GM18511 (cell line): ENCODE measurements at regions not wholly inside any gene's neighbourhood (a gene's known extent, or its start where the extent isn't known, plus 50 kb on each side); places are given as distances from the start of the nearest gene placed in this dataset.
"Not testable (repeated sequence)": the region's sequence is repeated elsewhere in the genome, so short reads cannot be mapped to it uniquely, and the experiment has no call there.

Experiments
- ATAC-seq: cut with Tn5 transposase; IDR thresholded peaks from one replicate; pipeline ENCODE4 v1.9.1; 2021; ENCODE audit warnings: mild to moderate bottlenecking, moderate library complexity; ENCODE audit not compliant: unreplicated experiment

DNA sequence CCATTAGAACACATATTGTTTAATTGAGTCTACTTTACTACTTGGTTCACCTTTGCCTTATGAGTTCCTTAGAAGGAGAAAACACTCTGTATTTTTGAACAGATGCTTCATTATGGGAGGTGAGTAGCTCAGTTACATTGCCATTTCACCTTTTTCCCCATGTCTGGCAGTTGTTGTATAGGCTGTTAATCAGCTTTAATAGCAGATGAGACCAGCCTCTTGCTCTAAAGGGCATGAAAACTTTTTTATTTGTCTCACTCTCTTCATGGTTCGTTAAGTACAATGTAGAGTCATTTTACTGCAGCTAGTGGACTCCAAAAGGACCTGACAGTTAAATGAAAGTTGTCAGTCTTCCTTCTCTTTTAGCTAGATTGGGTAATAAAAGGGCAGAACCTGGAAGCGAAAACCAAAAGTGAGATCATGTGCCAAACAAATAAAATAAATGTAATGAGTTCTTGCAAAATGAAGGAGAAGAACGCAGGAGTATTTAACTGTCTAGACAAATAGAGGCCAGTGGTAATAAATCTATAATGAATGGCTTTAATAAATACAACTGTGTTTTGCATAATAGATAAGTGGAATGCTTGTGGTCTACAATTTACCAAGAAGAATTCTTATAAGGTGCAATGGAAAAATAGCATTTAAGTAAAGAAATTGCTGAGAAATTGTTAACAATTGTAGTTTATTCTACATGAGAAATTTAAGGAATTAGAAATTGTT lies 180.0 kb upstream of the NEGR1 start:
- ATAC-seq = no peak

DNA sequence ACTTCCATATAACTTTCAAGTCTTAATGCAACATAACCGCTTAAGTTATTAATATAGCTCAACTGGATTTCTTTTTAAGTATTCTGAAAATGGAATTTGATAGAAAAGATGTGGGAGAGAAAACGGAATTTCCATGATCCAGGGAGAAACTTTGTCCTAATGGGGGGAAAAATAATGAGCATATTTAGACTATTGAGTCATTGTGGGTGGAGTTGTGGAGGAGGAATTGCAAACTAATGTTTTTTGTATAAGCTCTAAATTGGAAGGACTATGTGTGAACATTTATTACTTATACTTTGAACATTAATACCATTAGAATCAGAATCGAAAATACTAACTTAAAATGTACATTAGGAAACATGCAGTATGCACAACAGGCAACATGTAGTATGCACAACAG lies 159.9 kb upstream of the NEGR1 start:
- no peak for ATAC-seq

DNA sequence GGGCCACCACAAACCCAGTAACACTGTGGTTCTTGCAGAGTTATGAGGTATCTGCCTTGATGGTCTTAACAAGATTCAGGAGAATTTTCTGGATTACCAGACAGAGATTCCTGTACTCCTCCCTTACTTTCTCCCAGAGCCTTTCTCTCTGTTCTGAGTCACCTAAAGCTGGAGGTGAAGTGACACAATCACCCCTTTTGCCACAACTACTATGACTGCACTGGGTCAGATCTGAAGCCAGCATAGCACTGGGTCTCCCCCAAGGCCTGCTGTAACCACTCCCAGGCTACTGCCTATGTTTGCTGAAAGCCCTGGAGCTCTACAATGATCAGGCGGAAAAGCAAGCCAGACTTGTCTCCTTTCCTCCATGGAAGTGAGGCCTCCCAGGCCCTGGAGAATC lies 156.7 kb upstream of the NEGR1 start:
- ATAC-seq = no peak

DNA sequence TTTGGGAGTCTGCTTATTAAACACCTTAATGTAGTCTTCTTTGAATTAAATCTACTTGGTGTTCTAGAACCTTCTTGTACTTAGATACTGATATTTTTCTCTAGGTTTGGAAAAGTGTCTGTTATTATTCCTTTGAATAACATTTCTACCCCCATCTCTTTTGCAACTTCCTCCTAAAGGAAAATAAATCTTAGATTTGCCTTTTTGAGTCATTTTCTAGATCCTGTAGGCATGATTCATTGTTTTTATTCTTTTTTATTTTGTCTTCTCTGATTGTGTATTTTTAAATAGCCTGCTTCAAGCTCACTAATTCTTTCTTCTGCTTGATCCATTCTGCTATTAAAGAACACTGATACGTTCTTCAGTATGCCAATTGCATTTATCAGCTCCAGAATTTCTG lies 155.9 kb upstream of the NEGR1 start:
- no peak for ATAC-seq

DNA sequence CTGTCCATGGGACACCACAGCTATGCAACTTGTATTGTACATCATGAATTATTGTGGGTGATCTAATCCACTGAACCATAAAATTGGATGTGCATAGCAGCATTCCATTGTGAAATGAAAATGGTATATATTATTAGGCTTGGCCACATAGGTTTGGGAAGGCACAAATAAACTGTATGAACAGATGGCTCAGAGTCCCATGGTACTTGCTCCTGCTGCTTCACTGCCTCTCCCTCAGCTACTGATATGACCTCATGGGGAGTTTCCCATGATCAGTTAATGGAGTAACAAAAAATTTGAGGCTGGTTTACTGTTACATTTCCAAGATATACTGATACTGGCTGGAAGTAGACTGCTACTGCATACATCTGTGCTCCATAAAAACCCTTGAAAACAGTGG lies 152.7 kb upstream of the NEGR1 start:
- ATAC-seq = peak; percentile 63

DNA sequence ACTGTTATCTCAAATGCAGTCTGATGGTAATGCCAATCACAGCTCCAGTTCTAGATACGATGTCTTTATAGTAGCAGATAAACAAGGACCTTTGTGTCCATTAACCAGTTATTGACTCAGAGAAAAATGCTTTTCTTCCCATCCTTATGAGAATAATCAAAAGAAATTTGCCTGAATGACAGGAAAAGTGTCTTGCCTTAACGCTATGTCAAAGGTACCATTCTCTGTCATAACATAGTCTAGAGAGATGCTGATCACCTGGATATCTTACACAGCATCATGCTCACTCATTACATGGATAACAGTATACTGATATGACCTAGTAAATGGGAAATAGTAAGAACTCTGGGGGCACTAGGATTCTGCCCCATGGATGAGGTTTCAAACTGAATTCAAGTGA lies 151.7 kb upstream of the NEGR1 start:
- ATAC-seq = no peak

DNA sequence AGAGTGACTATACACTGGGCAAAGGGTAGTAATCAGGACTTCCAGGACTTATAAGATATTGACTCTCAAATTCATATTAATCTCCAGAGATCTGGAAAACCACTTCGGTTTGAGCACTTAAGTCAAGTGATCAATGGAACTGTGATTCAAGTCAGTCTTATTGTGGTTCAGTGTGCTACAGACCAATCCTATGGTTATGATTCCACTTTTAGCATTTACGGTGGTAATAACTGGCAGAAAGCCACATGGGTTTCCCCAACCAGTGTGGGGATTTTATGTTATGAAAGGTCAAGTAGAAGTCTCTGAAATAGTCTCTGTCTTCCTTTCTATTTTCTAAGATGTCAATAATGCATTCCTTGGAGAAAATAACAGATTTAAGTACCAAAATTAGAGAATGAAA lies 151.3 kb upstream of the NEGR1 start:
- ATAC-seq = peak; percentile 71

DNA sequence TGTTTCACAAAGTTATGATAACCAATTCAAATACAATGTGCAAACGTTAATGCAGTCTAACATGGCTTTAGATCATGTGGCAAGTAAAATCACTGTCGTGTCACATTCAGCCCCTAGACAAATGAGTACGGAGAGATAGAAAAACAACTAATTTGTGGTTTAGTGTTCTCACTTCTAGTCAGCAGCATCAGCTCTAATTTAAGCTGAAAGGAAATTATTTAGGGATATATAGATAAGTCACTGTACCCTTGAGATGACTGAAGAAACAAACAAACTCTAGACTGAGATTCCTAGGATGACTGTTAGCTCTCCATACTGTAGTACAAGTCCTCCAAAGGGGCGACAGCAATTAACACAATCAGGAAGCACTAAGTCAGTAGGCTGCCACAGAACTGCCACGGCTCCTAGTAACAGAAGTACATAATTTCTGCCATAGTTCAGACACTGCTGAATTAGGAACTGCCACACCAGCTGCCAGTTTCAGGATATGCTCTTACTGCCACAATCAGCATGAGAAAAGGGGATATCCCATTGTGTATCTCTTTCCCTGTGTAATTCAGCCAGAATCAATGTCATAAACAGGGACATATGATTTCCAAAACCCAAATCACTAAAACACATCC lies 150.4 kb upstream of the NEGR1 start:
- no peak for ATAC-seq

DNA sequence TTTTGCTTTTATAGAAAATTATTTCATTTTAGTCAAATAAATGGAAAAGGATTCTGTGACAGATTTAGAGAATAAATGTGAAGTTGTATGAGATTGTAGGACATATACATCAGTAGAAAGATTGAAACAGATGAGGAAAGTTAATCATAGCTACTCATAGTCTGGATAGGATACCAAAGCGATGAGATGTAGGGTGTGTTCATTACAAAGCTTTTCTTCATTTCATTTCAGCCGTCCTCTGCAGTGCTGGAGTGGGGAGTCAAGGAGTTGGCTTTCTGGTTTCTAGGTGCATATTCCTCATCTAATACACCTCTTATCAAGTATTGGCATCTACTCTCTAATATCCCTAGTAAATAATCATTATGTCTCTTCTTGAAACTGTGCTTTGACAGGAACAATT lies 149.5 kb upstream of the NEGR1 start:
- no peak for ATAC-seq

DNA sequence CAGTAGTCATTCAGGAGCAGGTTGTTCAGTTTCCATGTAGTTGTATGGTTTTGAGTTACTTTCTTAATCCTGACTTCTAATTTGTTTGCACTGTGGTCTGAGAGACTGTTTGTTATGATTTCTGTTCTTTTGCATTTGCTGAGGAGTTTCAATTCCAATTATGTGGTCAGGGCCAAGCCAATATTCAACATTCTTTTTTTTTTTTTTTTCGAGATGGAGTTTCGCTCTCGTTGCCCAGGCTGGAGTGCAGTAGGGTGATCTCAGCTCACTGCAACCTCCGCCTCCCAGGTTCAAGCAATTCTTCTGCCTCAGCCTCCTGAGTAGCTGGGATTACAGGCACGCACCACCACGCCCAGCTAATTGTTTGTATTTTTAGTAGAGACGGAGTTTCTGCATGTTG lies 145.9 kb upstream of the NEGR1 start:
- ATAC-seq = not testable (repeated sequence)

DNA sequence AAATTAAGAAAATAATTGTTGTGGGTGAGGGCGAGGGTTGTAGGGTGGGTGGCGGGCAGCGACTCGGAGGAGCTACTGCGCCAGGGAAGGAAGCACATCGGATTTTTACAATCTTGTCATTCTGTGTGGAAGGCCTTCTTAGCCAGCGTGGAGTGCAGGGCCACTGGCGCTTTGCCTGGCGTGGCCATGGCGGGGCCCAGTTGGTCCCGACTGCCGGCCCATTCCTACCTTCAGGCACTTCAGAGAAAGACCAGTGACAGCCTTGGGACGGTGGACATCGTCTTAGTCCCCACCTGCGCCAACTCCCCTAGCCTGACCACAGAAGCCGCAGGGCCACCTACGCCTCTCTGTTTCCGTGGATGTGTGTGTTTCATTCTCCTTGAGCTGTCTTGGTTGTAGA lies 136.9 kb upstream of the NEGR1 start:
- no peak for ATAC-seq

DNA sequence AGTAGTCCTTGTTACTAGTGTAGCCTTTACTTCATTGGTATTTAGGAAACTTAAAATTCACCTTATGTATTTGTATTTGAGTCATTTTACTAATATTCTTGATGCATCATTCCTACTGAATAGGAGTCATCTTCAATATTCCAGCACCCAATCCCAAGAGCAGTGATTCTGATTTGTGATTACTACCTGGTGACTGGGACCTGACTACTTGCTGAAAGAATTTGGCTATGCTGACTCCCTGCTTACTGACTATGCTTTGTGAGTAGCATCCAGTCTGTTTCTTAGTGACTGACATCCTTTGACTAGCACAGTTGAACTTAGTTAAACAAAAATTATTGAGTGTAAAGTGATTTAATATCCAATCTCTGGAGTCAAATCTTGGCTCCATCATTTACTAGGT lies 129.9 kb upstream of the NEGR1 start:
- ATAC-seq = no peak

DNA sequence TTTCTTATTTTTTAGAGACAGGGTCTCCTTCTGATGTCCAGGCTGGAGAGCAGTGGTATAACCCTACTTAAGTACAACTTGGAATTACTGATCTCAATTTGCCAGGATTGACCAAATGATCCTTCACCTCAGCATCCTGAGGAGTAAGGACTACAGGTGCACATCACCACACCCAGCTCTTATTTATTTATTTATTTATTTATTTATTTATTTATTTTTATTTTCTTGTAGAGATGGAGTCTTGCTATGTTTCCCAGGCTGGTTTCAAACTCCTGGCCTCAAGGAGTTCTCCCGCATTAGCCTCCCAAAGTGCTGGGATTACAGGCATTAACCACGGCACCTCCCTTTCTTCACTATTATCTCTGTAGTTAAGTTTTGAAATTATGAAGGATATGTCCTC lies 117.5 kb upstream of the NEGR1 start:
- no peak for ATAC-seq

DNA sequence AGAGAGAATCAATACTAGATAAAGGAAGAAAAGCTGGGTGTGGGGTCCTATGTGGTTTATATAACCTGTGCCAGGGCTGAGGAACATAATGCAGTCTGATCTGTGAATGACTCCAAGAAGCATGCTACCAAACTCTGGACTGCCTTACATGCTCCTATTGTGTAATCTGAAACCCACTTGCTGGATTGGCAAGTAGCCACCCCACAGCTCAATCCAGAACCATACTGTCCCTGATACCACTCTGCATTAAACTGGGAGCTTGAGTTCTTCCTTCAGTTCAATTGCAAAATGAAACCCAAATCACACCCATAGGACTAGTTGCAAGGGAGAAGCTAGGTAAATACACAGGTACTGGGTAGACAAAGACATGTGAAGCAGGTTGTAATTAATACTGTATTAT lies 115.4 kb upstream of the NEGR1 start:
- ATAC-seq = no peak

DNA sequence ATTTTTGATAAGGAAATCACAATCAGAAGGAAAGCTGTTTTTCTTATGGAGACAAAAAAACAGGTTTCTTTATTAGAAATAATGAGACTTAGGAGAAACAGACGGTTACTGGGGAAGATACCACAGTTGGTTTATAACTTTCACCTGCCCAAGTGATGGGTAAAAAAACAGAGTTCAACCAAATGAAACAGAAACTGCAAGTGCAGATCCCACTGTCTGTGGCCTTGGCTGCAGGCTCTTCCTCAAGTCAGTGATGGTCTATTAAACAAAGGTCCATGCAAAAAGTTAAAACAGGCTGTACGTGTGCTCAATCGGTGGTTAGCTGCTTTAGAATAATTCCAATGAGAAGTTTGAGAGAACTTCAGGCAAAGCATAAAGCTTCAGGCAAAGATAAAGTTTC lies 112.1 kb upstream of the NEGR1 start:
- no peak for ATAC-seq

DNA sequence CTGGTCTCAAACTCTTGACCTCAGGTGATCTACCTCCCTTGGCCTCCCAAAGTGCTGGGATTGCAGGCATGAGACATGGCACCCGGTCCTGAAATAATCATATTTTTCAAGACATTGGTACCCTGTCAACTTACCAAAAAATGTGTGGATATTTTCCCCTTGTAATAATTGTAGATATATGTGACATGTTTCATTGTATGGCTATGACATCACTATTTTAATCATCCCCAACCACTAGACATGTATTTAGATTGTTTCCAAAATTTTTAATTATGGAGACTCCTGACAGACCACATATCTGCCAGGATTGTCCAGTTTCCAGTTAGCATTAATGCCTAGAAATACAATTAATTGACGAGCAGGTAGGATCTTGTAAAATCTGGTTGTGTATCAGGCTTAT lies 96.7 kb upstream of the NEGR1 start:
- ATAC-seq = no peak

DNA sequence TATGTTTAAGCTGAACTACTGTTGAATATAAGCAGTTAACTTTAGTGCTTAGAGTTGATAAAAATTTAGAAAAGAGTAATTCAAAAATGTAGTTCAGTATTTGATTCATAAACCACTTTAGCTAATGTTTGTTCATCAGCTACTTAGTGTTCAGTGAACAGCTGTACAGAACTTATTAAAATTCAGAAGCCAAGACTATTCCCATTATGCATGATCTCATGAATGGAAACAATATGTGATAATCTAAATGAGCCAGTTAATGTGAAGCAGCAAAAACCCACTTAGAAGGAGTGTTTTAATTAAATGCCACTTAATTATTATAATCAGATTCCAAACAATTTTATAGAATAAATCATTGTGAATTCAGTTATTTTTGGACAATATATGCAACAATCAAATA lies 92.9 kb upstream of the NEGR1 start:
- no peak for ATAC-seq

DNA sequence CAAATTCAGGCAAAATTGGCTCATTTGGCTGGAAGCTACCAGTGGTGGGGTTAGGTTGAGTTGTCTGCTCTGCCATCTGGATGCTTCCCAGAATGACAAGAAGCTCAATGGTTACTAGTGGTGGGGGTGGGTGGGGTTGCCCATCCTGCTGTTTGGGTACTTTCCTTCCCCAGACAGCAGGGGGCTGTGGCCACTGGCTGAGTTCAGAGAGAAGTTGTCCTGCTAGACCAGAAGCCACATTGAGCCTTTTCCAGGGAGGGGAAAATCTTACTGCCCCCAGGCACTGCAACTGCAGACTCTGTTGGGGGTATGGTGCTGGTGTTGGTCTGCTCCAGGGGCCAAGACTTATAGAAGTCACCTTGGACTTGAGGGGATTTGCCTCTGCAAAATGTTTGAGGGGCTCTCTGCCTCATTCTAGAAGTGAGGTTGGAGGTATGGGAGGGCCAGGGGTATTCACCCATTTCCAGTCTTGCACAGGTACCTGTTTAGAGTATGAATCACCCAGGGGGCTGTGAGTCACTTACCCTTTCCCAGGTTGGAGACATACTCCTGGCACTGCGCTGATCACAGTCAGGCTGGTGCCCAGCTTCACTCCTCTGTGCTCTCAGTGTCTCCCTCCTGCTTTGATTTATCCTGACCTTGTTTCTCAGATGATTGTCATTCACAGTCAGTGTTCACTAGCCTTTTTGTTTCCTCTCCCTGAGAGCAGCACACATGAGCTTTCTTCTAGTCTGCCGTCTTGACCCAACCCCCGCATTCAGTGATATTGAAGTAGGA lies 89.1 kb upstream of the NEGR1 start:
- no peak for ATAC-seq

DNA sequence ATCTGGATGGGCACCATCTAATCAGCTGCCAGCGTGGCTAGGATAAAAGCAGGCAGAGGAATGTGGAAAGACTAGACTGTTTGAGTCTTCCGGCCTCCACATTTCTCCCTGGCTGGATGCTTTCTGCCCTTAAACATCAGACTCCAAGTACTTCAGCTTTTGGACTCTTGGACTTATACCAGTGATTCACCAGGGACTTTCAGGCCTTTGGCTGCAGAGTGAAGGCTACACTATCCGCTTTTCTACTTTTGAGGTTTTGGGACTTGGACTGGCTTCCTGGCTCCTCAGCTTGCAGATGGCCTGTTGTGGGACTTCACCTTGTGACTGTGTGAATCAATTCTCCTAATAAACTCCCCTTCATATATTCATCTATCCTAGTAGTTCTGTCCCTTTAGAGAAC lies 88.5 kb upstream of the NEGR1 start:
- not testable (repeated sequence) for ATAC-seq

DNA sequence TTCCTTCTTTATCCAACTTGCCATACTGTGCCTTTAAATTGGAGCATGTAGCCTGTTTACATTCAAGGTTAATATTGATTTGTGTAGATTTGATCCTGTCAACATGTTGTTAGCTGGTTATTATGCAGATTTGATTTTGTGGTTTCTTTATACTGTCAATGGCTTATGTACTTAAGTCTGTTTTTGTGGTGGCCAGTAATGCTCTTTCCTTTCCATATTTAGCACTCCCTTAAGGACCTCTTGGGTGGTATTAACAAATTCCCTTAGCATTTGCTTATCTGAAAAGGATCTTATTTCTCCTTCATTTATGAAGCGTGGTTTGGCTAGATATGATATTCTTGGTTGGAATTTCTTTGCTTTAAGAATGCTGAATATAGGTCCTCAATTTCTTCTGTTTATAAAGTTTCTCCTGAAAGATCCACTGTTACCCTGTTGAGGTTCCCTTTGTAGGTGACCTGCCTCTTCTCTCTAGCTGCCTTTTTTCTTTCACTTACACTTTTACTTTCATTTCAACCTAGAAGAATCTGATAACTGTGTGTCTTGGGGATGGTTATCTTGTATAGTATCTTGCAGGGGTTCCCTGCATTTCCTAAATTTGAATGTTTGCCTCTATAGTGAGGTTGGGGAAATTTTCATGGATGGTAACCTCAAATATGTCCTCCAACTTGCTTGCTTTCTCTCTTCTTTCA lies 86.9 kb upstream of the NEGR1 start:
- no peak for ATAC-seq

DNA sequence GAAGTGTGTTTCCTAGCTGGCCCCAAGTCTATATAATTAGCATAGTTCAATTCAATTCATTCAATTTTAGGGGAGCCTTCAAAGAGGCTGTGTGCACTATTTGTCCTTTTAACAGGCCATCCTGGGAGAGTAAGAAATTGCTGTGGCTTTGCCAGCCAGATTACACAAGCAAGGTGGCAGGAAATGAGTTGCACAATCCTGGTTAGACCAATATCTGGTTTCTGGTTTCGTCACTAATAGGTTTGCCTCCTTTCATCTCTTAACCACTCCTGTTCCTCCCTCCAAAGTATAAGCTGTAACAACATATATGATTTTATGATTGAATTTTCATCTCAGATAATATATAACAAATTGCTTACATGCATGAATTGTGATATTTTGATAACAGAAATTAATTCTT lies 84.1 kb upstream of the NEGR1 start:
- ATAC-seq = no peak

DNA sequence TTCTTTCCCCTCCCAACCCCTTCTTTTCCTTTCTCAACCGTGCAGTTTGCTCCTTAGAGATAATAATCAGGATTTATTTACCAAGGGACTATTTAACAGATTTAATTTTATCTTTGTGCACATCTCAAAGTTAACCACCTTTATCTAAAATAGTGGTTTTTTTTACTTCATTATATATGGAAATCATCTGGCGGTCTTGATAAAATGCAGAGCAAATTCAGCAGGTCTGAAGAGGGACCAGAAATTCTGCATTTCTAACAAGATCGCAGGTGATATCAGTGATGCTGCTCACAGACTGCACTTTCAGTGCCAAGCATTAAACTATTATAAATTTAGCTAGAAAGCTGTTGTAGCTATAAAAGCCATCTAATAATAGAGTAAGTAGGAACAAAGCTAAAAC lies 83.4 kb upstream of the NEGR1 start:
- no peak for ATAC-seq
